ENCODE measurements at regions not wholly inside any gene's neighbourhood (a gene's known extent, or its start where the extent isn't known, plus 50 kb on each side); places are given as distances from the start of the nearest gene placed in this dataset.

DNA sequence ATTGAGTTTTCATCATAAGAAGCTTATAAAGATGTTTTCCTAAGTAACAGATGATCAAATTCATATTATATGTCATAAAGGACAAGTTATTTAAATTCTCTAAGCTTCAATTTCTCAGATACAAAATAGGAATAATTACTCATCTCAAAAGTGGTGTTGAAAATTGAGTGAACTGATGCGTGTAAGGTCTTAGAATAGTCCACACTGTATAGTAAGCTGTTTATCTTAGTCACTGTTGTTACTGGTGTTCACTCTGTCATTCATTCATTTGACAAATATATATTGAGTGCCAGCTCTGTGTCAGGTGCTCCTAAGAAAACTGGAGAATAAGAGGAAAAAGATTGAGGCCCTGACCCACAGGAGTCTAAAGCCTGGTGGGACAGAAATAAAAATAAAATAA lies 186.3 kb upstream of the BRINP3 start:
- no peaks in the 10 kb centered on the region for H4K20me1 ChIP-seq (ENCODE audit: control insufficient read depth, insufficient read depth, low read depth, low read length)
- no peaks in the 10 kb centered on the region for H3K36me3 ChIP-seq (ENCODE audit: control insufficient read depth, low read length)
- no peaks in the 10 kb centered on the region for H3K4me1 ChIP-seq (ENCODE audit: control insufficient read depth, low read length)
- TF ChIP-seq EZH2phosphoT487 (IDR thresholded peaks at IDR 0.05; ENCODE audit: borderline replicate concordance, low read length), result no peak
- no peaks in the 10 kb centered on the region for H3K9me2 ChIP-seq (replicated peaks; ENCODE audit: control insufficient read depth, low read length)
- no peaks in the 10 kb centered on the region for H3K27me3 ChIP-seq (ENCODE audit: control insufficient read depth, low read length)
- no peak overlapping the region for H3K4me3 ChIP-seq (ENCODE audit: low read length)
- no peaks in the 10 kb centered on the region for H3F3A ChIP-seq (ENCODE audit: control insufficient read depth, insufficient read depth)
- H3K9me3 ChIP-seq (ENCODE audit: control insufficient read depth, insufficient read depth, low read length), result no peaks in the 10 kb centered on the region
- no peak overlapping the region for H3K27ac ChIP-seq (ENCODE audit: low read depth, low read length)
- H3K4me2 ChIP-seq (ENCODE audit: low read length), result no peak overlapping the region
- no peaks in the 10 kb centered on the region for H3K79me2 ChIP-seq (ENCODE audit: control insufficient read depth, low read length)

DNA sequence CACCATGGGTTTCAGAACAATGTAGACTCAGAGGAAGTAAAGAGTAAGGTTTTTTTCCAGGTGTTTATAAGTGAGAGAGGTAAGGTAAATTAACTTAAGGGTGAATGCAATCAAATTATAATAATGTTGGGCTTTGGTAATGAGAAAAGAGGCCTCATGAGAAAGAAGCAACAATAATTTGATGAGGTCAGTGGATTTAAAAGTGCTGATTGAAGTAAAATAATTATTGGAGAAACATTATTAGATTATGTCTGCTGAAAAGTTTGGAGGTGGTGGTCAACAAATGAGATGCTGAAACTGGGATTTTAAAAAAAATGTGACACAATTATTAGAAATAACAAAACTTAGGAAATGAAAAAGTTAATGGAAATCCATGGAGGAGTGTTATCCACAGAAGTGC lies 187.4 kb upstream of the BRINP3 start:
- Histone ChIP-seq H3K36me3 (ENCODE audit: control insufficient read depth, low read length) (no peaks in the 10 kb centered on the region), H3K9me3 (ENCODE audit: control insufficient read depth, insufficient read depth, low read length) (no peaks in the 10 kb centered on the region), H3K9me2 (replicated peaks; ENCODE audit: control insufficient read depth, low read length) (no peaks in the 10 kb centered on the region), H3K4me3 (ENCODE audit: low read length) (no peak overlapping the region), H3K27ac (ENCODE audit: low read depth, low read length) (no peak overlapping the region), H4K20me1 (ENCODE audit: control insufficient read depth, insufficient read depth, low read depth, low read length) (no peaks in the 10 kb centered on the region), H3K79me2 (ENCODE audit: control insufficient read depth, low read length) (no peaks in the 10 kb centered on the region), H3K27me3 (ENCODE audit: control insufficient read depth, low read length) (no peaks in the 10 kb centered on the region), H3K4me2 (ENCODE audit: low read length) (no peak overlapping the region), H3K4me1 (ENCODE audit: control insufficient read depth, low read length) (no peaks in the 10 kb centered on the region), H3F3A (ENCODE audit: control insufficient read depth, insufficient read depth) (no peaks in the 10 kb centered on the region)
- TF ChIP-seq, protein P1, sequence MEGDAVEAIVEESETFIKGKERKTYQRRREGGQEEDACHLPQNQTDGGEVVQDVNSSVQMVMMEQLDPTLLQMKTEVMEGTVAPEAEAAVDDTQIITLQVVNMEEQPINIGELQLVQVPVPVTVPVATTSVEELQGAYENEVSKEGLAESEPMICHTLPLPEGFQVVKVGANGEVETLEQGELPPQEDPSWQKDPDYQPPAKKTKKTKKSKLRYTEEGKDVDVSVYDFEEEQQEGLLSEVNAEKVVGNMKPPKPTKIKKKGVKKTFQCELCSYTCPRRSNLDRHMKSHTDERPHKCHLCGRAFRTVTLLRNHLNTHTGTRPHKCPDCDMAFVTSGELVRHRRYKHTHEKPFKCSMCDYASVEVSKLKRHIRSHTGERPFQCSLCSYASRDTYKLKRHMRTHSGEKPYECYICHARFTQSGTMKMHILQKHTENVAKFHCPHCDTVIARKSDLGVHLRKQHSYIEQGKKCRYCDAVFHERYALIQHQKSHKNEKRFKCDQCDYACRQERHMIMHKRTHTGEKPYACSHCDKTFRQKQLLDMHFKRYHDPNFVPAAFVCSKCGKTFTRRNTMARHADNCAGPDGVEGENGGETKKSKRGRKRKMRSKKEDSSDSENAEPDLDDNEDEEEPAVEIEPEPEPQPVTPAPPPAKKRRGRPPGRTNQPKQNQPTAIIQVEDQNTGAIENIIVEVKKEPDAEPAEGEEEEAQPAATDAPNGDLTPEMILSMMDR (IDR thresholded peaks at IDR 0.05; ENCODE audit: low read depth, low read length, poor library complexity, severe bottlenecking), result no peak
- no peak for TF ChIP-seq EZH2phosphoT487 (IDR thresholded peaks at IDR 0.05; ENCODE audit: borderline replicate concordance, low read length)

DNA sequence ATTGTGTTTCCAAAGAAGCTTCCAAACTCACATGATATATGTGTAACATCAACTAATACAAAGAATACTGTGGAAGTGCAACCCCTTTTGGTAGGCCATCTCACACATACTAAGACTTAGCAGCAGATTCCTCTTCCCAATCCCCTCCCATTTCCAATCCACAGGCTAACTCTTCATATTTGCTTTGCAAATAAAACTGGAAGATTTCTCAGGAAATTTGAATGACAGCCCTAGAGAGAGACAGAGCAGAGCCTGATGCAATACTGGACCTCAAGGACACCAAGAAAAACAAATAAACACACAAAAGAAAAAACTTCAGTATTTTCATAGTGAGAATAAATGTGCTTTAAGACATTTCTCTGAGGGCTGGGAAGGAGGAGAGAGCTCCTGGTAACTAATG lies 190.2 kb upstream of the BRINP3 start:
- Histone ChIP-seq H3F3A (ENCODE audit: control insufficient read depth, insufficient read depth) (no peaks in the 10 kb centered on the region), H3K9me2 (replicated peaks; ENCODE audit: control insufficient read depth, low read length) (no peaks in the 10 kb centered on the region), H3K4me3 (ENCODE audit: low read length) (no peak overlapping the region), H3K27me3 (ENCODE audit: control insufficient read depth, low read length) (no peaks in the 10 kb centered on the region), H3K27ac (ENCODE audit: low read depth, low read length) (no peak overlapping the region), H3K9me3 (ENCODE audit: control insufficient read depth, insufficient read depth, low read length) (no peaks in the 10 kb centered on the region), H4K20me1 (ENCODE audit: control insufficient read depth, insufficient read depth, low read depth, low read length) (no peaks in the 10 kb centered on the region), H3K4me2 (ENCODE audit: low read length) (no peak overlapping the region), H3K36me3 (ENCODE audit: control insufficient read depth, low read length) (no peaks in the 10 kb centered on the region), H3K4me1 (ENCODE audit: control insufficient read depth, low read length) (no peaks in the 10 kb centered on the region), H3K79me2 (ENCODE audit: control insufficient read depth, low read length) (no peaks in the 10 kb centered on the region)
- TF ChIP-seq, protein P1 (IDR thresholded peaks at IDR 0.05; ENCODE audit: low read depth, low read length, poor library complexity, severe bottlenecking), result no peak
- TF ChIP-seq EZH2phosphoT487 (IDR thresholded peaks at IDR 0.05; ENCODE audit: borderline replicate concordance, low read length), result no peak

DNA sequence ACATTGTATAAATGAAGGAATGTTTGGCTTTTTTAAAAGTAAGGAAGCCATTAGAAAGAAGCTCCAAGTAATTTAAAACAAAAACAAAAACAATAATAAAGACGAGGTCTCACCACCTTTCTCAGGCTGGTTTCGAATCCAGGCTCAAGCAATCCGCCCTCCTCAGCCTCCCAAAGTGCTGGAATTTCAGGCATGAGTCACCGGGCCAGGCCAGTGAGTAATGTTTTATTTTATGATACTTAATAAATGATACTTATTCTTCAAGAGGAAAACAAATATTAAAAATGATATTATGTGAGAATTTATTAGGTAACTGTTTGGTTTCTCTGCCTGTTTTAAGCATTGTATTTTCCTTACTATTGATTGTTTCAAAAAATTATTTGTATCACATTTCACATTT lies 201.4 kb upstream of the BRINP3 start:
- Histone ChIP-seq H4K20me1 (ENCODE audit: control insufficient read depth, insufficient read depth, low read depth, low read length) (no peaks in the 10 kb centered on the region), H3K9me3 (ENCODE audit: control insufficient read depth, insufficient read depth, low read length) (no peaks in the 10 kb centered on the region), H3K4me3 (ENCODE audit: low read length) (no peak overlapping the region), H3K27me3 (ENCODE audit: control insufficient read depth, low read length) (no peaks in the 10 kb centered on the region), H3K4me1 (ENCODE audit: control insufficient read depth, low read length) (no peaks in the 10 kb centered on the region), H3K27ac (ENCODE audit: low read depth, low read length) (no peak overlapping the region), H3F3A (ENCODE audit: control insufficient read depth, insufficient read depth) (no peaks in the 10 kb centered on the region), H3K9me2 (replicated peaks; ENCODE audit: control insufficient read depth, low read length) (no peaks in the 10 kb centered on the region), H3K4me2 (ENCODE audit: low read length) (no peak overlapping the region), H3K36me3 (ENCODE audit: control insufficient read depth, low read length) (no peaks in the 10 kb centered on the region), H3K79me2 (ENCODE audit: control insufficient read depth, low read length) (no peaks in the 10 kb centered on the region)
- TF ChIP-seq, protein P1 (IDR thresholded peaks at IDR 0.05; ENCODE audit: low read depth, low read length, poor library complexity, severe bottlenecking), result no peak
- no peak for TF ChIP-seq EZH2phosphoT487 (IDR thresholded peaks at IDR 0.05; ENCODE audit: borderline replicate concordance, low read length)
